ENCODE measurements at regions not wholly inside any gene's neighbourhood (a gene's known extent, or its start where the extent isn't known, plus 50 kb on each side); places are given as distances from the start of the nearest gene placed in this dataset.

DNA sequence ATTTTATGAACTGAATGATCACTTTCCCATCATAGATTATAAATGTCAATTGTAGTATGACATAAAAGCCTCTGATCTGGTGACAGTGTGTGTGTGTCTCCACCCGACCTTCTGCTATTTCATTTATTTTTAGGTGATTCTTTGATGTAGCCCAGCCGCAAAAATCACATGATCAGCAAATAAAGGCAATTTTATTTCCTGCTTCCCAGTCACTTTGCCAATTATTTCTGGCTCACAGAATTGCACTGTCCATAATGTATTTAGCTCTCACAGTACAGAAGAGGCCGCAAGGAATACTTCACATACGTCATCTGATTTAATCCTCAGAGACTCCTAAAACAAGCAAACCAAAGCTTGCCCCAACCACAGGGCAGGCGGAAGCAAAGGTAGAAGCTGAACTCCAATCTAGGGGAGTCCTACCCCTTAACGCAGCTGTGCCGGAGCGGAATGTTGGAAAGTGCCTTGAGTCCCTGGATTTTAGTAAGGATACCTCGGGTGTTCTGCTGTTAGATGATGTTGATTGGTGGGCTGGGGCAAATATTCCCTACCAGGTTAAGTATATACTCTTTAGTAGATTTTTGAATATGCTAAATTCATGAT lies 384.0 kb upstream of the IRX4 start:
- no peaks in the 10 kb centered on the region for H3K36me3 ChIP-seq
- no peak overlapping the region for H3K27ac ChIP-seq
- ATAC-seq (peak in 1 of 4 donors; percentile 63), FAIRE-seq (no peak), DNase-seq (no peak)
- intact Hi-C loops (cut with DNase I): no loop called here
- peaks cover 0 to 8% (median 0%) of the 10 kb centered on the region in 4 donors for H3K27me3 ChIP-seq
- H3K4me3 ChIP-seq: no peak overlapping the region
- H3K4me1 ChIP-seq: no peaks in the 10 kb centered on the region
- TF ChIP-seq, protein P1, sequence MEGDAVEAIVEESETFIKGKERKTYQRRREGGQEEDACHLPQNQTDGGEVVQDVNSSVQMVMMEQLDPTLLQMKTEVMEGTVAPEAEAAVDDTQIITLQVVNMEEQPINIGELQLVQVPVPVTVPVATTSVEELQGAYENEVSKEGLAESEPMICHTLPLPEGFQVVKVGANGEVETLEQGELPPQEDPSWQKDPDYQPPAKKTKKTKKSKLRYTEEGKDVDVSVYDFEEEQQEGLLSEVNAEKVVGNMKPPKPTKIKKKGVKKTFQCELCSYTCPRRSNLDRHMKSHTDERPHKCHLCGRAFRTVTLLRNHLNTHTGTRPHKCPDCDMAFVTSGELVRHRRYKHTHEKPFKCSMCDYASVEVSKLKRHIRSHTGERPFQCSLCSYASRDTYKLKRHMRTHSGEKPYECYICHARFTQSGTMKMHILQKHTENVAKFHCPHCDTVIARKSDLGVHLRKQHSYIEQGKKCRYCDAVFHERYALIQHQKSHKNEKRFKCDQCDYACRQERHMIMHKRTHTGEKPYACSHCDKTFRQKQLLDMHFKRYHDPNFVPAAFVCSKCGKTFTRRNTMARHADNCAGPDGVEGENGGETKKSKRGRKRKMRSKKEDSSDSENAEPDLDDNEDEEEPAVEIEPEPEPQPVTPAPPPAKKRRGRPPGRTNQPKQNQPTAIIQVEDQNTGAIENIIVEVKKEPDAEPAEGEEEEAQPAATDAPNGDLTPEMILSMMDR (IDR thresholded peaks at IDR 0.05): no peak
- H3K9me3 ChIP-seq: no peaks in the 10 kb centered on the region
- 56 to 66% methylated on average over 9 of the region's 9 CpGs for WGBS, 2 donors

DNA sequence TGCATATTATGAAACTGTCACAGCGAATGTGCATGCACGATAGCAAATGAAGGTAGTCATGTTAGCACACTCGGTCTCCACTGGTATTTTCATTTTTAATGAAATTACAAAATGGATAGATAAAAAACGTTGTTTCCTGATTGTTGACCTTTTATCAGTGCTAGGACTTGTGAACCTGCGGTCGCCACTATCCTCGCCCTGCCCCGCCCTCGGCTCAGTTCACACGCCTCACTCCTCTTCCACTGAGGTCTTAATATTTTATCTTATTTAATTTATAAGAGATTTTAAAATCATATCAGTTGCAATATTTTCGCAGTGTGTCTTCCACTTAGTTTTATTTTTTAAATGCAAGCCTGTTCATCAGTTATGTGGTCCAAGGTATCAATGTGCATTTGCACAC lies 382.6 kb upstream of the IRX4 start:
- Histone ChIP-seq H3K36me3 (no peaks in the 10 kb centered on the region), H3K4me3 (no peak overlapping the region), H3K27me3 (peaks cover 0 to 8% (median 0%) of the 10 kb centered on the region in 4 donors), H3K27ac (no peak overlapping the region), H3K4me1 (no peaks in the 10 kb centered on the region), H3K9me3 (no peaks in the 10 kb centered on the region)
- FAIRE-seq: no peak
- intact Hi-C loops (cut with DNase I): no loop called here
- ATAC-seq: no peak
- TF ChIP-seq, protein P1 (IDR thresholded peaks at IDR 0.05): no peak
- DNase-seq: no peak
- 76 to 83% methylated on average over 11 of the region's 11 CpGs for WGBS, 2 donors

DNA sequence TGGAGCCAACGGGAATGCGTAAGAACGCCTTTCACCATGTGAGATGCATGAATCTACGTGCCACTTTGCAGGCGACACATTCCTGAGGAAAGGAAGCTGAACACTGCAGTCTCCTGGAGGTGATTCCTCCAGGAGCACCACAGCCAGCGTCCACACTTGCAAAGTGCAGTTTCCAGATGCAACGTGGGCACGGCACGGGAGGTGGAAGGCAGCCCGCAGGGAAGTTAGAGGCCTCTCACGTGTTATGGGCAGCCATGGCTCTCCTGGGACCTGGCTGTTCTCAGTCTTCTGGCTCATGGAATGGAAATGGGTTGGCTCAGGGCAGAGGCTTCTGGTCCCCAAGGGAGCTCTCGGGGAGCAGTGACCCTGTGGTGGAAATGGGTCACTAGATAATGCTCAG lies 381.0 kb upstream of the IRX4 start:
- Histone ChIP-seq H3K27me3 (peaks cover 0 to 8% (median 0%) of the 10 kb centered on the region in 4 donors), H3K4me3 (no peak overlapping the region), H3K36me3 (no peaks in the 10 kb centered on the region), H3K27ac (no peak overlapping the region), H3K9me3 (no peaks in the 10 kb centered on the region), H3K4me1 (no peaks in the 10 kb centered on the region)
- DNase-seq: no peak
- intact Hi-C loops (cut with DNase I): no loop called here
- 70 to 79% methylated on average over 12 of the region's 12 CpGs for WGBS, 2 donors
- no peak for ATAC-seq
- TF ChIP-seq, protein P1 (IDR thresholded peaks at IDR 0.05): no peak
- FAIRE-seq: no peak

DNA sequence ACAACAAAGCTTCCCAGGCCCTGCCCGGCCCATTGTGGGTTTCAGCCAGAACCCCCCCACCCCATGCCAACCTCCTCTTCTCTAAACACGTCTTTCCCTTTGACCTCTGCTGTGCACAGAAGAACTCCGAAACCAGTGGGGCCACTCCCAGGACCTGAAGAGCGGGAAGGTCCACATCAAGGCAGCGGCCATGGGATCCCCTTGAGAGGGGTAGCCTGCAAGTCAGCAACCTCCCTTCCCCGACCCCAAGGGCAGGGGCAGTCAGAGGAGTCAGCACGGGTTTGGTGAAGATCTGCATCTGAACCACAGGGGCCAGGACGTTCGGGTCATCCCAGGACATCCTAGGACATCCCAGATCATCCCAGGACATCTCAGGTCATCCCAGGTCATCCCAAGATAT lies 379.9 kb upstream of the IRX4 start:
- Histone ChIP-seq H3K36me3 (no peaks in the 10 kb centered on the region), H3K27me3 (no peaks in the 10 kb centered on the region), H3K27ac (no peak overlapping the region), H3K9me3 (no peaks in the 10 kb centered on the region), H3K4me3 (no peak overlapping the region), H3K4me1 (no peaks in the 10 kb centered on the region)
- DNase-seq: no peak
- ATAC-seq: no peak
- TF ChIP-seq, protein P1 (IDR thresholded peaks at IDR 0.05): no peak
- intact Hi-C loops (cut with DNase I): no loop called here
- FAIRE-seq: no peak
- WGBS, 2 donors: 51 to 52% methylated on average over 9 of the region's 9 CpGs

DNA sequence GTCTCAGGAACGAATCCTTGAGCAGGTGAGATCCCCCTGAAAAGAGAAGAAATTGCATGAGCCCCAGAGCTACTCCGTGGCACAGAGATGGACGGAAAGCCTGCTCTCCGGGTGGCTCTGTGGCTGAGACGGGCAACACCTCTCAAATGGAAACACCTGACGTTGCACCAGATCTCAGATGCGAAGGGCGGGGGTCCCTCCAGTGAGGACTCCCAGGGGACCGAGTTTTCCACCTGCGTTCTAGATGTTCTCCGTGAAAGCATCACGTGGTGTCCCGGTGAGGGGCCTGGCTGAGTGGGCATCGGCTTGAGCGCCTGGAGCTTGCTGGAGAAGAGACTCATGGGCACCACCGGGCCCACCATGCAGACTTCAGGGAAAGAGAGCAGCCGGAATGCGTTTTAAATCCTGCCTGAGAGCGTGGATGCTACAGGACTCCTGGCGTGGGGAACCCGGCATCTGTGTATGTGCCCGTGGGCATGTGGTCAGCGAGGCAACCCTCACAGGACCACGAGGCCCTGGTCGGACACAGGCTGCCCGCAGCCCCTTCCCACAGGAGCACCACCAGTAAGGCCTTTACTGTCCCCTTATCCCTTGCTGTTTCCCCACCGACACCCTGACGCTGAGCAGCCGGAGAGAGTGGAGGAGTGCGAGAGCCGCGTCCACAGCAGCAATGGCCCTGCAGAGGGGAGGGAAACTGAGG lies 378.4 kb upstream of the IRX4 start:
- Histone ChIP-seq H3K4me1 (no peaks in the 10 kb centered on the region), H3K36me3 (no peaks in the 10 kb centered on the region), H3K27ac (no peak overlapping the region), H3K27me3 (no peaks in the 10 kb centered on the region), H3K4me3 (no peak overlapping the region), H3K9me3 (no peaks in the 10 kb centered on the region)
- intact Hi-C loops (cut with DNase I): no loop called here
- FAIRE-seq (no peak), DNase-seq (no peak), ATAC-seq (no peak)
- 73 to 86% methylated on average over 32 of the region's 32 CpGs for WGBS, 2 donors
- TF ChIP-seq, protein P1 (IDR thresholded peaks at IDR 0.05): no peak
